ENCODE measurements at regions not wholly inside any gene's neighbourhood (a gene's known extent, or its start where the extent isn't known, plus 50 kb on each side); places are given as distances from the start of the nearest gene placed in this dataset.
"Not testable (repeated sequence)": the region's sequence is repeated elsewhere in the genome, so short reads cannot be mapped to it uniquely, and the experiment has no call there.

DNA sequence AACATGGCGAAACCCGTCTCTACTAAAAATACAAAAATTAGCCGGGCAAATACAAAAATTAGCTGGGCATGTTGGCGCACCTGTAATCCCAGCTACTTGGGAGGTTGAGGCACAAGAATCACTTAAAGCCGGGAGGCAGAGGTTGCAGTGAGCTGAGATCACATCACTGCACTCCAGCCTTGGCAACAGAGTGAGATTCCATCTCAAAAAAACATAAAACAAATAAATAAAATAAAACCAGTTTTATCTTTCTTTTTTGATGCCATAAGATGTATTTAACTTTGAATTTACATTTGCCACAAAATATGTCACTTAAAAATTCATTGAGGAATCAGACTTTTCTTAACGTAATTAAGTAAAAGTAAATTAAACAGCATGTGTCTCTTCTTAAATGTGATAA is 113.3 kb upstream of the ERRFI1 start:
- no peak for DNase-seq

DNA sequence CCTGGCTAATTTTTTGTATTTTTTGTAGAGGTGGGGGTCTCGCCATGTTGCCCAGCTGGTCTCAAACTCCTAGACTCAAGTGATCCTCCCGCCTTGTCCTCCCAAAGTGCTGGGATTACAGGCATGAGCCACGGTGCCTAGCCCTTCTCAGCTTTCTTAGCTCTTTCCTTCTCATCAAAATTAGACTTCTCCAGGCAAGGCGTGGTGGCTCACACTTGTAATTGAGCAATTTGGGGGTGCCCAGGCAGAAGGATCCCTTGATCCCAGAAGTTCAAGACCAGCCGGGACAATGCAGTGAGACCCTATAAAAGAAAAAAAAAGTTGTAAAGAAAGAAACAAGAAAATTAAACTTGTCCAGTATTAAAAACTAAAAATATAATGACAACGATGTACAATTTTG is 112.6 kb upstream of the ERRFI1 start:
- DNase-seq = no peak

DNA sequence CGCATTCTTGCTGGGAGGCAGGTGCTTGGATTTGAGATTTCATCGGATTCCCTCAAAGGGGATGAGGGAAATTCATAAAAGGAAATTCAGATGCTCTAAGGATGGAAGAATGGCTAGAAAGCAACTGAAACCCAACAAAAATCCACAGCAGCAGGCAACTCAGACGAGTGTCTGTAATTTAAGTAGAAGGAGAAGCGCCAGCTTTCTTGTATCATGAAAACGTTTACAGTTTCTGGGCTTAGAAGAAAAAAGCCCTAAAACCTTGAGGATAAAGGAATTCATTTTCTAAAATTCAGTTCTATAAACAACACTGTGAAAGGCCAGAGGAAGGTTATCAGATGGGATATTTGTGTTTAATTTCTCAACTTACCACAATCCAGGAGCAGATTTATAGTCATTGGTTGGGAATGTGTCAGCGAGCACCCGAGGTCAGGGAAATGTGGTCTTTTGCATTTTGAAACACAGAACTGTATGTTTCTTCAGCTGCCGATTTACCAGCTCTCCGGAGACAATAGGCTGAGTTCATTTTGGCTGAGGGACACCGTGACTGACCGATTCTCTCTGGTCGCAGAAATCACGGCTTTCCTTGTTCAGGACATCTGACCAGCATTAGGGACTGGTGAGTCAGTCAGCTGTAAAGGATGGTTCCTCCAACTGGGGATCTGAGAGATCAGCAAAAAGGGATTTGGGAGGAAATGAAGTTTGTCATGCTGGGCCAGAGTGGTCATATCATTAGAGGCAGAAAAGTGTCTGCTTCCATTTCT is 111.6 kb upstream of the ERRFI1 start:
- no peak for DNase-seq

DNA sequence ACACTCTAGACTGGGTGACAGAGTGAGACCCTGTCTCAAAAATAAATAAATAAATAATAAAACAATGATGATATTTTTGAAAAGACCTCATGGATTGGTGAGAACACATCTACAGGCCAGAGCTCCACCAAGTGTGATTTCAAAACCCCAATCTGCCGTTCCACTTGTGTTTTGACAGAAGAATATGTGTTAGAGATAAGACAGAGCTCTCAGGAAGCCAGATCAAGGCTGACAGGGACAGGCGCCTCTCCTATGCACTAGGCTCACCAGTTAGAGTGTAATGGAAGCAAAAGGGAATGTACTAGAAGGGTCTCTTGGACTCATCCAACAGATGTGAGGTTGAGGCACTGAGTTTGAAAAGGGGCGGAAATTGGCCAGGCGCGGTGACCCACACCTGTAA is 110.7 kb upstream of the ERRFI1 start:
- DNase-seq = no peak

- DNase-seq = no peak
These were observed 109.1 kb upstream of the ERRFI1 start for GRCh38 chr1:8135250-8135649.

DNA sequence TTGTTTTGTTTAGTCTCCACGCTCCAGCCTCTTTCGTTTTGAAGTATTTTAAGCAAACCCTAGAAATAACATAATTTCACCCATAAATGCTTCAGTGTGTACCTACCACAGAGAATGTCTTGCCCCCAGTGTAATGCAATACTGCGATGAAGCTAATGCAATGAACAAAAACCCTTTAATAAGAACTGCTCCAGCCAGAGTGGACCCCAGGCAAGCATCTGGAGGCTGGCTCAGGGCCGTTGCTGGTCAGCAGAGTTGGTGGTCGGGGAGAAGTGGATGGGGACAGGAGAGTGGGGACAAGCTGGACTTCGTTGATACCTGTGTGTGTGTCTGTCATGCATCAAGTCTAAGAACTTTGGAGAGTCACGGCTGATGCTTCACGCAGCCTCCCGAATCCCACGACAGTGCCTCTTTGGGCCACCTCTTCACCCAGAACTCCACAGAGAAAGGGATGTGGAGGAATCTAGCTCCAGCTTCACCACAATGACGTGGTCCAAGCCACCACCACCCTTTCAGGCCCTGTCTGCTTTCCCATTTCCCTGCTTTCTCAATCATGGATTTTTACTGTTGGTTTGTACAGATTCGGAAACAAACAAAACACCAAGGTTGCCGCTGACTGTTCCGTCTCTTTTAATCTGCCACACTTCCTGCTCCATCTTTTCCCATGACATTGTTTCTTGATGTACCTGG is 108.6 kb upstream of the ERRFI1 start:
- no peak for DNase-seq

DNA sequence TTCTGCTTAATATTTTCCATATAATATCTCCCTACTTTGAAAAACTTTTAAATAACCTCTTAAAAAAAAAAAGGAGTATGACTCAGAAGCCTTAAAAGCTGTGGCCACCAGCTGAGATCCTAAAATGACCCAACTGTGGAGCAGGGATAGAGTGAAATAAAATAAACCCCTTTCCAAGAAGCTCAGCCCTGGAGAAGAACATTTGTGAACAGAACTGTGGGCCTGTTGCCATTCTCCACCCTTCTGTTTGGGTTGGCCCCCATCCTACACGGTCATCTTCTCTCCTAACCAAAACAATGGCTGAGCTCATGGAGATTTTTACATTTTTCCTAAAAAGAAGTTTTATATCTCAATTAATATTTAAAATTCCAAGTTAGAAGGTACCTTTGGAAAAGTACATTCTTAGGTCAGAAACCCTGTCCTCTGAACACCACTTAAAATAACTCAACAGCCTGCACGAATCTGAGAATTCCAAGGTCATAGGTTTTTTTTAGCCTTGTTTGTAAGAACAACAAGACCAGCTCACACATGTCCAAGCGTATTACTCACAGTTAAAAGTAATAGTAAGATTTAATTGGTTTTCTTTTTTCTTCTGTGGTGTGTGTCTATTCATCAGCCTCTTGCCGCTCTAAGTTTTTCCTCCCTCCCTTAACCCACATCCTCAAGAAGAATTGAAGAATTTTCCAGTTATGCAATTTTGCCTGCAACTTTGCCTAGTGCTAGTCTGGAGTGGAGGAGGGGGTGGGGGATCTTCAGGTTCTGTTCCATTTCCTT is 107.7 kb upstream of the ERRFI1 start:
- no peak for DNase-seq

DNA sequence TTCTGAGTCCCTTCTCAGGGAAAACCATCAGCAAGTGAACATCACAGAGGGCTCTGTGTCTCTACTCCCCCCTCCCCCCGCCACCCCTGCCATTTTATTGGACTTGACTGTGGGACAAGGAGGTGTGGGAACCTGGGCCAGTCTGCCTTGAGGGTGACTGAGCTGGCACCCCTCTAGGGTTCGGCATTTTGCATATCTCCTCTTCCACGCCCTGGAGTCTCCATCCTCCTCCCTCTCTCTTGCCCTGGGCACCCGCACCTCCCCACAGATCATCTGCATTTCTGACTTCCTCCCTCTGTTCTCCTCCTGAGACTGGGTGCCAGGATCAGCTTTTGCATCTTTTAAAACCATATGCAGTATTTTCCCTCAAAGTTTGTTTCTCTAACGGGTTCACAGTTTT is 107.1 kb upstream of the ERRFI1 start:
- DNase-seq = no peak

- no peak for DNase-seq
These were observed 101.1 kb upstream of the ERRFI1 start for GRCh38 chr1:8127171-8127641.

DNA sequence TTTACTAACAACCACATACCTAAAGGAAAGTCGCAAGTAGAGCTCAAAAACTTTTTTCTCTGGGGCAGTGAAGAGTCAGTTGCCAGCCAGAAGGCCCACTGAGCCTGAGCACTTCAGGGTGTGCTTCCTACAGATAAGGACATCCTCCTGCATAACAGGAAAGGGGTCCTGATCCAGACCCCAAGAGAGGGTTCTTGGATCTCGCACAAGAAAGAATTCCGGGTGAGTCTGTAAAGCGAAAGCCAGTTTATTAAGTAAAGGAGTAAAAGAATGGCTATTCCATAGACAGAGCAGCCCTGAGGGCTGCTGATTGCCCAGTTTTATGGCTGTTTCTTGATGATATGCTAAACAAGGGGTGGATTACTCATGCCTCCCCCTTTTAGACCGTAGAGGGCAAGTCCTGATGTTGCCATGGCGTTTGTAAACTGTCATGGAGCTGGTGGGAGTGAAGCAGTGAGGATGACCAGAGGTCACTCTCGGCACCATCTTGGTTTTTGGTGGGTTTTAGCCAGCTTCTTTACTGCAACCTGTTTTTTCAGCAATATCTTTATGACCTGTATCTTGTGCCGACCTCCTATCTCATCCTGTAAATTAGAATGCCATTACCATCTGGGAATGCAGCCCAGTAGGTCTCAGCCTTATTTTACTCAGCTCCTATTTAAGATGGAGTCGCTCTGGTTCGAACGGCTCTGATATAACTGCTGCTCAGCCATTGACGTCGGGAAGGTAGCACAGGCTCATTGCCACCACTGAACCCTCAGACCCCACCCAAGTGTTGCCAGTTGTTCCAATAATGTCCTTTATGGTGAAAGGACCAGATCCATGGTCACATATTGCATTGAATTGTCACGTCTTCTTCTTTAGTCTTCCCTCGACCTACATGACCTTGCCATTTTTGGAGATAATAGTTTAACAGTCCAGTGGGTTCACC is 96.6 kb upstream of the ERRFI1 start:
- DNase-seq = no peak

GRCh38 chr1:8122160-8122476 is 96.0 kb upstream of the ERRFI1 start:
- DNase-seq = no peak

DNA sequence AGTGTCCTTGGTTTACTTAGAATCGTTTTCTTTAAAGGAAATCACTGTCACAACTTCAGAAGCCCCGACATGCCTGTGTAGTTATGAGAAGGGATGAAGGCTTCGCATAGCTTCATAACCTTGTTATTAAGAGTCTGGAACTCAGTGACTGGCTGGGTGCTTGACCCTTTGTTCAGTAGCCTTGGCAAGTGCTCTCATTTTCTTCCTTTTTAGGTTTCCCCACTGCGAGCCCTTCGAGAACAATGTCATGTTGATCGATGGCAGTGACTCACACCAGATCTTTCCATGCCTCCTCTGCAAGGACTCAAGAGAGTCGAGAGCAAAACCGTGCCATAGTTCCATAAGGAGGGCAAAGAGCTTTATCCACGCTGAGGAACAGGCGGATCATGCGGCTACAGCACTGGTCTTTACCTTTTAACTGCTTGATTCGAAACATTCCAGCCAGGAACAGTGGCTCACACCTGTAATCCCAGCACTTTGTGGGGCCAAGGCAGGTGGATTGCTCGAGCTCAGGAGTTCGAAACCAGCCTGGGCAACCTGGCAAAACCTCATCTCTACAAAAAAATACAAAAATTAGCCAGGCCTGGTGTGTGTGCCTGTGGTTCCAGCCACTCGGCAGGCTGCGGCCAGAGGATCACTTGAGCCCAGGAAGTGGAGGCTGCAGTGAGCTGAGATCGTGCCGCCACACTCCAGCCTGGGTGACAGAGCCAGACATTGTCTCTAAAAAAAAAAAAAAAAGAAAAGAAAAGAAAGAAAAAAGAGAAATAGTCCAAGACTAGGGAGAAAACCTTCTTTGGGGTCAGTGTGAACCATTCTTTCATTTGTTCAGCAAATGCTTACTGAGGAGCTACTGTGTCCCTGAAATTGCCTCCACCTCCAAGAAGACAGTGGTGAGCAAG is 95.4 kb upstream of the ERRFI1 start:
- no peak for DNase-seq

DNA sequence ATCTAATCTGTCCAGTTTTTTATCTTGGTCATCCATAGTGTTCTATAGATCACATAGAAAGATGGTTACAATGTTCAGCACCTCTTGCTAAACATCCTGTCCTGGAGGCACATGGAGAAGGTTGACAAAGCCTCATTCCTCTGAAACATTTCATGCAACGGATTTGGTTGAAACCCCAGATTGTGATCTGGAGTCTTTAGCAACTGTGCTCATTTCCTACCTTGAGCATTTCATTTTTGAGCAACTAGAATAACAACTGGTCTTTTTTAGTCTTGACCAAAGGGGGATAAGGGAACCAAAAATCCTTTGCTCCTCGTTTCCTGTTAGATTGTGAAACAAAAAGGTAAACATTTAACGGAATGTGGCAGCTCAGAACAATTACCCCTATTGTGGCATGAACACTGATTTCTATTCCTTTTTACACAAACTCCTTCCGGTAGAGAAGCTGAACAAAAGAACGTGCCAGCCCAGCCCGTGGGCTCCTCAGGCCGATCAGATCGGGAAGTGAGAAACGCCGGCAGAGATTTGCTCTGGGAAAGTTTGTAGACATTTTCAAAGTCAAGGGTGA is 94.7 kb upstream of the ERRFI1 start:
- DNase-seq = no peak

- not testable (repeated sequence) for DNase-seq
These were observed 92.6 kb upstream of the ERRFI1 start for GRCh38 chr1:8118736-8119135.

DNA sequence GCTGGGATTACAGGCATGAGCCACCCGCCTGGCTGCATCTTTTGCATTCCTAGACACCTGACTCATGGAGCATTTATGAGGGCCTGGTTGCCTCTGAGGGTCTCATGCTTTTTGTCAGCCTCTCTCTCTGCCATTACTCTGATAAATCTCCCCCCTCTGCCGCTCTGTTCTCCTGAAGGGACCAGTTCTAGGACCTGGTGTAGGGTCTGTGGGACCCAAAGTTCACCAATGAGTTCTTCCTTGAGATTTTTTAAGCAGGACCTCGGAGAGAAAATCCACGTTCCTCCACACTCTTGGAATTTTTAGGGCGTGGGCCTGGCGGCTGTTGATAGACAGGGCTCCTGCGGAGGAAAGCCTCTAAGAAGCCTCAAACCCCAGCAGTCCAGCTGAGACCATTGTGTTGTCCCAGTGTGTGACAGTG is 91.9 kb upstream of the ERRFI1 start:
- DNase-seq = no peak

DNA sequence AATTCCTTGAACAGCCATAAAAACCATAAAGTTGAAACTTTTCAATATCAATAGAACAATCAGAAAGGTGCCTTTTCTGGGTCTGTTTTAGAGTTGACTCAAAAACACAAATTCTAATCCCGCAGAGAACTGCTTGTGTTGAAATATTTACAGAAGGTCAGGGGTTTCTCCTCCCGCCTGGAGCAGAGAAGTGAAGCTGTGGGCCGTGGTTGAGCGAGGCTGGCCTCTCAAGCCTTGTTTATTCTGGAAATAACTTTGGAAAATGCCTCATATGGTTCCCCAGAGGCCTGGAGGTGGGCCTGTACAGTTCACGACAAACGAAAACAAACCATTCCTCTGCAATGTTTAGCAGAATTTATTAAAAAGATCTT is 90.8 kb upstream of the ERRFI1 start:
- DNase-seq = peak; percentile 37

DNA sequence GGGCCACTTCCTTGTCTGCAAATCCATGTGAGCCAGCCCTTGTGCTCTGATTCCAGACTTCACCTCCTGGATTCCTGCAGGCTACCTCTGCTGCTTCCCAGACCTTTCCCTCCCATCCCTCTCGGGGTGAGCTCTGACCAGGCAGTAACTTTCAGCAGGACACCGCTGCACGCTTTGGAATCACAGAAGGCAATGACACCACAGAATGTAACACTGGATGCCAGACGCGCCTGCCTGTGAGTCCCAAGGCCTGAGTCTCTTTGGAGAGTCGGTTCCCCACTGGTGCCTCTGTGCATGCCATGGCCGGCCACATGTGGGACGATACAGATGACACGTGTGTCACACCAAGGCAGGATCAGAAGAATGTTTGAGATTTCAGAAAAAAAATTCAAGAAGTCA is 89.7 kb upstream of the ERRFI1 start:
- no peak for DNase-seq

DNA sequence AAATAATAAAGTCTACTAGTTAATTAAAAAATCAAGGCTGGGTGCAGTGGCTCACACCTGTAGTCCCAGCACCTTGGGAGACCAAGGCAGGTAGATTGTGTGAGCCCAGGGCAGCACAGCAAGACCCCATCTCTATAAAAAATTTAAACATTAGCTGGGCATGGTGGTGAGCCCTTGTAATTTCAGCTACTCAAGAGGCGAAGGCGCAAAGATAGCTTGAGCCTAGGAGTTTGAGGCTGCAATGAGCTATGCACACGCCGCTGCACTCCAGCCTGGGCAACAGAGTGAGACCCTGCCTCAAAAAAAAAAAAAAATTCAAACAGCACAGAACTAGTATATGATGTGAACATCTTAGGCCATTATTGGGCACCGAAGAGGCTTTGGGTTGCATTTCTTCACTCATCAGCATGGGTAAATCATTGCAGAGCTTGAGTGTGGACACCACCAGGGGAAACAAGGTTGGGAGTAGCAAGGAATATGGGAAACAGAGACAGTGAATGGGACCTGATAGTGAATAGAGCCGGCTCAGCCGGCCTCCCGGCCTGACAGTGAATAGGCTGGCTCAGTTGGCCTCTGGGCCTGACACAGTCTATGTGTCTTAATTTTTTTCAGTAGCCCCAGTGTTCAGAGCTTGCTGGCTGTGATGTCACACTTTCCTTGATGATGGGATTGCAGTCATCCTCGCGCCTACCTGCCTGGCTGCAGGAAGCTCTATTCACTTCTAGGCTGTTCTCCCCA is 89.1 kb upstream of the ERRFI1 start:
- no peak for DNase-seq

GRCh38 chr1:8113262-8114220 is 87.4 kb upstream of the ERRFI1 start:
- no peak for DNase-seq
